Astrocyte (in vitro differentiated cells and primary cell): ENCODE measurements at regions not wholly inside any gene's neighbourhood (a gene's known extent, or its start where the extent isn't known, plus 50 kb on each side); places are given as distances from the start of the nearest gene placed in this dataset.

Experiments used
- DNase-seq: peaks from one replicate; pipeline ENCODE4 v3.0.0-alpha.2; 2010; ENCODE audit warnings: low read depth
- FAIRE-seq: peaks from 2 replicates; lab custom pipeline; 2011; peaks lifted over from hg19 to GRCh38; lab: Jason Lieb, UNC
- H2AFZ ChIP-seq: 2 replicates; pipeline ENCODE4 v1.6.0; 2012; ENCODE audit warnings: low read depth, low read length, inconsistent platforms
- H3K27ac ChIP-seq: 2 replicates; pipeline ENCODE4 v1.5.1; 2011; ENCODE audit warnings: low read depth, low read length, inconsistent platforms
- H3K27me3 ChIP-seq: 2 replicates; pipeline ENCODE4 v1.6.0; 2011; ENCODE audit warnings: low read length, inconsistent platforms; ENCODE audit not compliant: insufficient read depth
- H3K36me3 ChIP-seq: 2 replicates; pipeline ENCODE4 v1.5.1; 2011; ENCODE audit warnings: low read length, inconsistent platforms; ENCODE audit not compliant: insufficient read depth
- H3K4me1 ChIP-seq: 2 replicates; pipeline ENCODE4 v1.5.1; 2011; ENCODE audit warnings: low read length, inconsistent platforms; ENCODE audit not compliant: insufficient read depth
- H3K4me2 ChIP-seq: 2 replicates; pipeline ENCODE4 v1.6.0; 2012; ENCODE audit warnings: low read length, inconsistent platforms
- H3K4me3 ChIP-seq: 2 replicates; pipeline ENCODE4 v1.5.1; 2011; ENCODE audit warnings: low read depth, mild to moderate bottlenecking, low read length, inconsistent platforms; ENCODE audit not compliant: insufficient read depth
- H3K79me2 ChIP-seq: 2 replicates; pipeline ENCODE4 v1.6.0; 2012; ENCODE audit warnings: mild to moderate bottlenecking, low read length, inconsistent platforms; ENCODE audit not compliant: insufficient read depth
- H3K9ac ChIP-seq: 2 replicates; pipeline ENCODE4 v1.6.0; 2012; ENCODE audit warnings: mild to moderate bottlenecking, low read length, inconsistent platforms
- H3K9me3 ChIP-seq: 2 replicates; pipeline ENCODE4 v1.5.1; 2012; ENCODE audit warnings: low read depth, mild to moderate bottlenecking, low read length, inconsistent platforms; ENCODE audit not compliant: insufficient read depth
- H4K20me1 ChIP-seq: 2 replicates; pipeline ENCODE4 v1.6.0; 2012; ENCODE audit warnings: low read length, inconsistent platforms; ENCODE audit not compliant: insufficient read depth
- H3K27ac Mint-ChIP-seq: one replicate; pipeline ENCODE4 v1.8.0; 2021; ENCODE audit warnings: mild to moderate bottlenecking, mixed read lengths; ENCODE audit not compliant: unreplicated experiment
- H3K27me3 Mint-ChIP-seq: one replicate; pipeline ENCODE4 v1.8.0; 2021; ENCODE audit warnings: low read depth, mixed read lengths; ENCODE audit not compliant: unreplicated experiment
- H3K36me3 Mint-ChIP-seq: one replicate; pipeline ENCODE4 v1.8.0; 2021; ENCODE audit warnings: low read depth, mixed read lengths; ENCODE audit not compliant: unreplicated experiment
- H3K4me1 Mint-ChIP-seq: one replicate; pipeline ENCODE4 v1.8.0; 2021; ENCODE audit warnings: low read depth, mixed read lengths; ENCODE audit not compliant: unreplicated experiment
- H3K4me3 Mint-ChIP-seq: one replicate; pipeline ENCODE4 v1.8.0; 2021; ENCODE audit warnings: mild to moderate bottlenecking, moderate library complexity, mixed read lengths; ENCODE audit not compliant: unreplicated experiment
- H3K9me3 Mint-ChIP-seq: one replicate; pipeline ENCODE4 v1.8.0; 2021; ENCODE audit warnings: mild to moderate bottlenecking, mixed read lengths; ENCODE audit not compliant: unreplicated experiment
- CTCF ChIP-seq: IDR thresholded peaks from 2 replicates; pipeline ENCODE4 v1.5.1; 2011; ENCODE audit warnings: low read depth, mild to moderate bottlenecking, inconsistent platforms, low read length, moderate library complexity; ENCODE audit not compliant: insufficient read depth
- EZH2 ChIP-seq: IDR thresholded peaks from 2 replicates; pipeline ENCODE4 v1.6.1; 2012; ENCODE audit warnings: mild to moderate bottlenecking, low read length, inconsistent platforms; ENCODE audit not compliant: insufficient read depth

- no peaks in the 10 kb centered on the region for H4K20me1 ChIP-seq
- no peaks in the 10 kb centered on the region for H3K36me3 Mint-ChIP-seq
- H2AFZ ChIP-seq, result no peak overlapping the region
- peaks cover 19% of the 10 kb centered on the region for H3K27me3 Mint-ChIP-seq
- H3K36me3 ChIP-seq, result no peaks in the 10 kb centered on the region
- H3K79me2 ChIP-seq, result no peaks in the 10 kb centered on the region
- no peak overlapping the region for H3K4me3 ChIP-seq
- H3K9me3 Mint-ChIP-seq, result peaks cover 5% of the 10 kb centered on the region
- no peak overlapping the region for H3K27ac Mint-ChIP-seq
- no peaks in the 10 kb centered on the region for H3K4me1 Mint-ChIP-seq
- H3K9ac ChIP-seq, result no peak overlapping the region
- H3K27me3 ChIP-seq, result no peaks in the 10 kb centered on the region
- H3K9me3 ChIP-seq, result no peaks in the 10 kb centered on the region
- no peak overlapping the region for H3K4me2 ChIP-seq
- no peaks in the 10 kb centered on the region for H3K4me1 ChIP-seq
- TF ChIP-seq EZH2, result no peak
- TF ChIP-seq CTCF, result no peak
- H3K27ac ChIP-seq, result no peak overlapping the region
- FAIRE-seq (no peak), DNase-seq (no peak)
- no peak overlapping the region for H3K4me3 Mint-ChIP-seq
These were observed 141.3 kb downstream of the ASB1 start for GRCh38 chr2:238567996-238568395.

DNA sequence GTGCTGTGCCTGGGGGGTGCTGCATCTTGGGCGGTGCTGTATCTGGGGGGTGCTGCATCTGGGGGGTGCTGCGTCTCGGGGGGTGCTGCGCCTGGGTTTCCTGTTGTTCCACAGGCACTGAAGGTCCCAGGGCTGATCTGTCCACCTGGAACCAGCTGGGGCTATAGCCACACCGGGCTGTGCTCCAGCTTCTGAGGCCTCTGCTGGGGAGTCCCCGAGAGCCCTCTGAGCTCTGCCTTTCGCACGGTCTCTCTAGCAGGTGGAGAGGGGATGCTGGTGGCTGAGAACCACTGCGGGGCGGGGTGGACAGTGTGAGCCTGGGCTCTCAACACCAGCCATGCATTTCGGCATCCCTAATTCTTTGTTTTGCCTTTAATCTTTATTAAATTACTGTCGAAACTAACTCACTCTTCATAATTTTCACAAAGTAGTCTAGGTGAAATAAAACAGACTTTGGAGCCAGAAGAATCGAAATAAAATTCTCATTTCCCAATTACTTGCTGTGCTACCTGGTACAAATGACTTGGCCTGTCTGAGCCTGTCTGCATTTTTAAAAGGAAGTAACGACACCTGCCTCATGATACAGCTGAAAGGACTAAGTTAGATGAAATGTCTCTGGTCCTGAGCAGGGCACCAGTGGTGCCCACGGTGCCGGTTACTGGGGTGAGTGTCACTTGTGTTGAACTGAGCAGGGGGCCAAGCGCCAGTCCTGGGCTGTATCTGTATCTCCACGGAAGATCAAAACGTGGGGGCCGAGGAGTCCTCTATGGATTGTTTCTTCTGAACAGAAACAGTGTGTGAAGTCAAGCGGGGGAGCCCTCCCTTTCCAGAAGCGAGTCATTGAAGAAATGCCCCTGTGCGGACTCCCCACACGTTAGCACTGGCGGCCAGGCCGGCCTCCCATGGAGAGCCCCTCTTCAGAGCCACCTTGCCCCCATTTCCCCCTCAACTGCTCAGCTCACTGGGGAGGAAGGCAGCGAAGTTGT, 142.0 kb downstream of the ASB1 start:
- Histone ChIP-seq H3K27ac (no peak overlapping the region), H3K9ac (no peak overlapping the region), H3K4me2 (no peak overlapping the region), H3K79me2 (no peaks in the 10 kb centered on the region), H3K27me3 (no peaks in the 10 kb centered on the region), H3K4me3 (no peak overlapping the region), H4K20me1 (no peaks in the 10 kb centered on the region), H3K4me1 (no peaks in the 10 kb centered on the region), H3K9me3 (no peaks in the 10 kb centered on the region), H2AFZ (no peak overlapping the region), H3K36me3 (no peaks in the 10 kb centered on the region)
- TF ChIP-seq EZH2, result no peak
- TF ChIP-seq CTCF, result no peak
- H3K4me3 Mint-ChIP-seq, result no peak overlapping the region
- H3K4me1 Mint-ChIP-seq, result no peaks in the 10 kb centered on the region
- H3K27ac Mint-ChIP-seq, result no peak overlapping the region
- DNase-seq, result no peak
- H3K27me3 Mint-ChIP-seq, result peaks cover 16% of the 10 kb centered on the region
- peaks cover 7% of the 10 kb centered on the region for H3K9me3 Mint-ChIP-seq
- FAIRE-seq, result no peak
- H3K36me3 Mint-ChIP-seq, result no peaks in the 10 kb centered on the region
